ENCODE measurements at regions not wholly inside any gene's neighbourhood (a gene's known extent, or its start where the extent isn't known, plus 50 kb on each side); places are given as distances from the start of the nearest gene placed in this dataset.

GRCh38 chr15:70266412-70267121 is 168.8 kb upstream of the TLE3 start:
- Histone ChIP-seq H2BK15ac (ENCODE audit: low read depth, low read length) (no peak overlapping the region), H3K9me3 (ENCODE audit: control insufficient read depth, insufficient read depth, low read length) (no peaks in the 10 kb centered on the region), H3K14ac (replicated peaks; ENCODE audit: low read depth, low read length) (no peak overlapping the region), H2AK9ac (replicated peaks; ENCODE audit: low read depth, low read length, poor library complexity) (no peak overlapping the region), H3K36me3 (ENCODE audit: control insufficient read depth, insufficient read depth, low read length) (no peaks in the 10 kb centered on the region), H4K20me1 (ENCODE audit: insufficient read depth, low read length) (no peaks in the 10 kb centered on the region), H3K18ac (ENCODE audit: low read depth, low read length) (no peak overlapping the region), H2AFZ (replicated peaks; ENCODE audit: low read length, poor library complexity) (no peak overlapping the region), H3K9ac (ENCODE audit: low read depth, low read length) (no peak overlapping the region), H2BK5ac (ENCODE audit: low read depth, low read length, poor library complexity, severe bottlenecking) (no peak overlapping the region), H3K27ac (ENCODE audit: insufficient read depth, low read length) (no peak overlapping the region), H3K4me3 (ENCODE audit: insufficient read depth, low read depth, low read length) (no peak overlapping the region), H3K4ac (ENCODE audit: low read depth, low read length) (no peak overlapping the region), H3K4me2 (ENCODE audit: low read depth, low read length) (no peak overlapping the region), H2AK5ac (ENCODE audit: low read depth, low read length) (no peak overlapping the region), H3K56ac (ENCODE audit: extremely low read depth, insufficient read depth, low read length) (no peak overlapping the region), H3K9me1 (ENCODE audit: insufficient read depth, low read length) (peaks cover 7% of the 10 kb centered on the region; the same call in 1 of the 2 replicates), H3K27me3 (ENCODE audit: control insufficient read depth, insufficient read depth, low read length) (peaks cover 44% of the 10 kb centered on the region; the same call in 1 of the 2 replicates), H3K79me1 (ENCODE audit: low read depth in 1 of 2, low read length in 2 of 2) (no peaks in the 10 kb centered on the region), H3K4me1 (ENCODE audit: control insufficient read depth, insufficient read depth, low read length) (peaks cover 5% of the 10 kb centered on the region; the same call in 1 of the 2 replicates), H3K23ac (ENCODE audit: low read depth, low read length) (no peak overlapping the region), H4K91ac (ENCODE audit: insufficient read depth, low read depth, low read length) (no peak overlapping the region), H4K5ac (ENCODE audit: low read depth, low read length) (no peak overlapping the region), H2BK120ac (ENCODE audit: low read depth, low read length) (no peak overlapping the region), H4K8ac (ENCODE audit: low read depth in 2 of 2, low read length in 2 of 2) (no peak overlapping the region), H2BK20ac (ENCODE audit: low read depth, low read length) (no peak overlapping the region)
- dilution Hi-C loops (cut with HindIII; ENCODE audit: low sequenced_read_pairs, unreplicated experiment) = no loop called here
- ChIA-PET POLR2A (ENCODE audit: unreplicated experiment) (no interaction called here), CTCF (no interaction called here)
- TF ChIP-seq MAZ (IDR thresholded peaks at IDR 0.05; ENCODE audit: borderline replicate concordance, low read depth, low read length) (no peak), MAFK (IDR thresholded peaks at IDR 0.05; ENCODE audit: low read depth, low read length) (no peak), POLR2A (IDR thresholded peaks at IDR 0.05; ENCODE audit: low read depth, low read length) (no peak), BHLHE40 (IDR thresholded peaks at IDR 0.05; ENCODE audit: low read depth, low read length) (no peak), SMC3 (IDR thresholded peaks at IDR 0.05; ENCODE audit: low read depth, low read length) (no peak), USF2 (IDR thresholded peaks at IDR 0.05; ENCODE audit: low read depth, low read length) (no peak), RCOR1 (IDR thresholded peaks at IDR 0.05; ENCODE audit: insufficient replicate concordance, low read length) (no peak), RAD21 (IDR thresholded peaks at IDR 0.05; ENCODE audit: low read length) (no peak), CEBPB (IDR thresholded peaks at IDR 0.05; ENCODE audit: low read depth, low read length) (no peak), NFE2L2 (IDR thresholded peaks at IDR 0.05; ENCODE audit: low read depth, low read length) (no peak), FOS (IDR thresholded peaks at IDR 0.05; ENCODE audit: low read depth, low read length) (no peak), MXI1 (IDR thresholded peaks at IDR 0.05; ENCODE audit: borderline replicate concordance, low read depth, low read length) (no peak), CHD1 (IDR thresholded peaks at IDR 0.05; ENCODE audit: low read depth, low read length) (no peak), RFX5 (IDR thresholded peaks at IDR 0.05; ENCODE audit: low read depth, low read length) (no peak)
- in situ Hi-C loops (cut with MboI; ENCODE audit: low sequenced_read_pairs) = no loop called here
- DNase-seq (no peak), ATAC-seq (ENCODE audit: low read depth) (no peak)
- WGBS, 2 experiments (ENCODE audit: extremely low coverage in 2 of 2, insufficient read length in 1 of 2) = 48% methylated on average over 11 of the region's 24 CpGs; no CpG with 5 or more reads in 1 of the 2 experiments
- intact Hi-C loops (cut with micrococcal nuclease) = no loop called here
- no TSS peak for BruUV-seq (replicated peaks)
